ENCODE measurements at regions not wholly inside any gene's neighbourhood (a gene's known extent, or its start where the extent isn't known, plus 50 kb on each side); places are given as distances from the start of the nearest gene placed in this dataset.

- TF ChIP-seq CTCF (IDR thresholded peaks at IDR 0.05 in 4 of 5, conservative IDR thresholded peaks at IDR 0.05 in 1 of 5) (no peak), POLR2A (IDR thresholded peaks at IDR 0.05) (no peak)
Measured at GRCh38 chr19:28130066-28130511, 1082.9 kb downstream of the UQCRFS1 start.

All from gastrocnemius medialis (tissue), 4 donors.